G401.6 (cell line): ENCODE measurements at regions not wholly inside any gene's neighbourhood (a gene's known extent, or its start where the extent isn't known, plus 50 kb on each side); places are given as distances from the start of the nearest gene placed in this dataset.

Source experiments
- FAIRE-seq: peaks from 2 replicates; lab custom pipeline; 2012; peaks lifted over from hg19 to GRCh38; lab: Jason Lieb, UNC

DNA sequence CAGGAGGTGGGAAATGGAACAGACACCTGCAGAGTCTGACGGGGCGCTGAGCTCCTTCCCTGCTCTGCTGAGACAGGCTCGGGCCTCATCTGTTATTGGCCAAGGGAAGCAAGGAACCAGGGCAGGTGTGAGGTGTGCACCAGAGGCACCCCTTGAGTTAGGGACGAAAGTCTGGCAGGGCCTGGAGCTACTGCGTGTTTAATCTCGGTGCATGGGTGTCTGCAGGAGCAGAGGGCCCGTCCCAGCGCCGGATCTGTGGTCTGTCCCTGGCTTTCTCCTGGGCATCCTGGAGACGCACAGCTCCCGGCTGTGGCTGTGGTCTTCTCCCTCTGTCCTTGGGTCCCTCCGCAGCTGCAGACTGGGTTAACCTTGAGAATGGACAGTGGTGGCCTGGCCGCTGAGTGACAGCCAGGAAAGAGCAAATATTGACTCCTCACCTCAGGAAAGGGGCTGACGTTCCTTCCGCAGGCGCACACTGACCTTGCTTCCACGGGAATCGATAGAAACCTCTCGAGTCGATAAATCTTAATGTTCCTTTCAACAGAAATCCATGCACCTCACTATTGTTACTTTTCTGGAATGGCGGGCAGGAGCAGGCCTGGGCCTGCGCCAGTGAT is 975.6 kb downstream of the BRD1 start:
- FAIRE-seq, result no peak

DNA sequence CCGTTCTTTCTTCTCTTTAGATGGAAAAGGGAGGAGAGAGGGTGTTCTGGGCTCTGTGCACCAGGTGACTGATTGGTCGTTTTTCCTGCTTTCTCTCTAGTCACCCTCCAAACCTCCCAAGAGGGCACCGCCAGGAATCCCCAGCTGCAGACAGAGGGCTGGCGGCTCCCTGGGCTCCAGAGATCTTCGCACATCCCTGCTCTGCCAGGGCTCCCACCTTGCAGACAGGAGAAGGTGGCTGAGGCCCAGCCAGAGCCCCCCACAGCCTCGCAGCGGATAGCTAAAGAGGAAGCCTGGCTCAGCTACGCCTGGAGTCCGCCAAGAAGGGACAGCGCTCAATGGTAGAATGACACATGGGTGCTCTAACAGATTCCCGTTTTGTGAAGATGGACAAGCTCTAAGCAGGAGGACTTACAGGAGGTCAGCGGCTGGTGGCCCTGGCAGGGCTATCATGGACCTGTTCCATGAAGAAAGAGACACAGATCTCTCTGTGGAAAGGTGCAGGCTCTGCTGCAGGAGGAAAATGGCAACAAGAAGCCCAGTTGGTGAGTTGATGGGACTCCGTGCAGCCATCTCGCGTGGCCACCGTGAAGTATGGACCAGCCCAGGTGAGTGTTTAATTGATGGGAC is 976.9 kb downstream of the BRD1 start:
- FAIRE-seq, result no peak

DNA sequence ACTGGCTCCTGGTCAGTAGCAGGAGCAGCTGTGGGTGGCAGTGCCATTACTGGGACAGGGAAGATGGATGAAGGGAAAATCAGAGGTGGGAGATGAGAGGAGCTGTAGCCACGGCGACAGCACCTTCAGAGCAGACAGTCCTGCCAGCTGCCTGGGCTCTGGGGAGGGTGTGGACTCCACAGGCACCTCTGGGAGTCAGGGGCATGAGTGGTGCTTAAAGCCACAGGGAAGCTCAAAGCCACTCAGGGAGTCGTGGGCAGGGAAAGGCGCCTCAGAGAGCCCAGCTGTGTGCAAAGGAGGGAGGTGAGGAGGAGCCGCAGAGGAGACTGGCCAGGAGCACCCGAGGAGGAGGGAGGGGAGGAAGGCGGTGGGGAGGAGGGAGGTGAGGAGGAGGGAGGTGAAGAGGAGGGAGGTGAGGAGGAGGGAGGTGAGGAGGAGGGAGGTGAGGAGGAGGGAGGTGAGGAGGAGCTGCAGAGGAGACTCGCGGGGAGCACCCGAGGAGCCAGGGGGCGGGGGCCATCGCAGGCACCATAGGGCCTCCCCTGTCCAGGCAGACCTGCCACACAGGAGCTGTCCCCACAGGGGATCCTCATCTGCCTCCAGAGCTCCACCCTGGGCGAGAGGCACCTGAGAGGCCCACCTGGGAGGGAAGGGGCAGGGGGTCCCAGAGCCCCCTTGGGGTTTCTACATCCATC is 977.6 kb downstream of the BRD1 start:
- FAIRE-seq, result no peak

DNA sequence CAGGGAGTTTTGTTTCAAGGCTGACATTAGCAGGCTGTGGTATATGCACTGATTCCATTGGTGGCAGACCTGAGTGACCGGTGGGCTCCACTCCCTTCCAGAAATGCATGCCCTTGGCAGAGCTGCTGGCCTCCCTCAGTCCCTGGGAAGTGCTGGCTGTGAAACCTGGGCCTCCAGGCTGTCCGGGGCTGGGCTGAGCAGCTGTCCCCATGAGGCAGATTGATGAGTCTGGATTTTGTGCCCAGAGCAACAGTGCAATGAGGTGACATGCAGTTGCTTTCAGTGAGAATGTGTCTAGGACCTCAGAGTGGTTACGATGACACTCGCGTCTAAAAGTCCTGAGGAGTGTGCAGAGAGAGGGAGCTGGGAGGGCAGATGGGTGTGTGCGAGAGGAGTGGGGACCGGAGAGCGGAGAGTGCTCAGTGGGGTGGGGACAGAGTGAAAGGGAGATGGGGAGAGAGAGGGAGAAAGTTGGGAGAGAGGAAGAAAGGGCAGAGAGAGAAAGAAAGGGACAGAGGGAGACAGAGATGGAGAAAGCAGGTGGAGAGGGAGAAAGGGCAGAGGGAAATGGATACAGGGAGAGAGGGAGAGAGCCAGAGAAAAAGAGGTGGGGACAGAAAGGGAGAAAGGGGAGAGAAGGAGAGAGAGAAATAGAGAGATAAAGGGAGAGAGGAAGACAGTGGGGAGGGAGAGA is 978.3 kb downstream of the BRD1 start:
- FAIRE-seq, result no peak

DNA sequence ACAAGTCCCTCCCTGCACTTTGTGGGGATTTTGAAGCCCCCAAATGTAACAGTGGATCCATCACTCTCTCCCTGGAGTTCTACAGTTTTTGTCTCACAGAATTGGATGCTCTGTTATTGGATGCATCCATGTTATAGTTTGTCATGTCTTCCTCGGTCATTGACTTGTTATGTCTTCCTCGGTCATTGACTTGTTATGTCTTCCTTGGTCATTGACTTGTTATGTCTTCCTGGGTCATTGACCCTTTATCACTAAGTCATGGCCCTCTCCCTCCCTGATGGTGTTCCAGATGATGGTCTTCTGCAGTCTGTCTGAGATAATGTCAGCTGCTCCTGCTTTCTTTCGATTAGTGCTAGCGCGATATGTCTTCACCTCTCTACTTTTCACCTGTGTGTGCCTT is 981.5 kb downstream of the BRD1 start:
- no peak for FAIRE-seq

DNA sequence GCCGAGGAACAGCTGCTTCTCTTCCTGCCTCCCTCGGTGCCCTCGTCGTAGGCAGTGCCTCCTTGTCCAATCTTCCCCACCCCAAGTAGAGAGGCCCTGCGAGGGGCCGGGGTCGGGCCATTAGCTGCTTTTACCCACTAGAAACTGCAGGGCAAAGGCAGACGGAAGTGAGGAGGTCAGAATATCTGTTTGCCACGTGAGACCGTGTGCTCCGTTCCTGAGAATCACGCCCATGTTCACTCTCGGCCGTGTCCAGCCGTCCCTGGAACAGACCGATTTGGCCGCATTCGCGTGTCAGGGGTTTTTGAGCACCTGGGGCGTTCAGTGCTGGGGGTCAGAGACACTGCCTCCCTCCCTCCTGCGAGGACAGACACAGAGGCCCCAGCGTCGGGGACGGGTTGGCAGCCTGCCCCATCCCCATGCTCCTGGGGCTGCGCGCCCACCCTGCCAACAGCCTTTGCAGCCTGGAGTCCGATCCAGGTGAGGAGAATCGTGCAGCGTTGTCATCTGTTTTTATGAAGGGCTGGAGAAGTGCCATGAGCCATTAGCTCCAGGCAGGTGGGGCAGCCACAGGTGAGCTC is 982.2 kb downstream of the BRD1 start:
- no peak for FAIRE-seq

DNA sequence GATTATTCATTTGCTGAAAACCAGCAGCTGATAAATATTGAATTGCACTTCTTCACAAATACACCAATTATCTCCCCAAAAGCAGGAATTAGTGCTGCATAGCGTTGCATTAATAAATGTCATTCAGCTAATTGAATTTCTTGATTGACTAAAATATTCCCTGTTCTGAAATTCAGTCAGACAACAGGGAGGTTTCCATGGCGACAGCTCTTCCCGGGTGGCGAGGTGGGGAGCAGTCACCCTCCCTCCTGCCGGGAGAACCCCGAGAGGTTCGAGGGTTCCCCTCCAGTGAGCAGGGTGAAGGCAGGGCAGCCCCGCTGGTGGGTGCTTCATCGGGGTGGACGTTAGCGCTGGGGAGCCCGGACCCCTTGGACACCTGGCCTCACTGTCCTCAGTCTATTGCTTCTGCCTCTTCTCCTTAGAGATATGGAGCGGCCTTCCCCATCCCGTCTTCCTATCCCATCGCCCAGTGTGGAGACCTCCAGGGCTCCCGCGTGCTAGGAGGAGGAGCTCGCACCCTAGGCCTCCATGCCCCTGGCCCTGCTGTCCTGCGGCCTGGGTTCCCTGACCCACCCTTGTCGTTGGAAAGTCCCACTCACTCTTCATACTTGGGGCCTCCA is 983.5 kb downstream of the BRD1 start:
- FAIRE-seq, result no peak

DNA sequence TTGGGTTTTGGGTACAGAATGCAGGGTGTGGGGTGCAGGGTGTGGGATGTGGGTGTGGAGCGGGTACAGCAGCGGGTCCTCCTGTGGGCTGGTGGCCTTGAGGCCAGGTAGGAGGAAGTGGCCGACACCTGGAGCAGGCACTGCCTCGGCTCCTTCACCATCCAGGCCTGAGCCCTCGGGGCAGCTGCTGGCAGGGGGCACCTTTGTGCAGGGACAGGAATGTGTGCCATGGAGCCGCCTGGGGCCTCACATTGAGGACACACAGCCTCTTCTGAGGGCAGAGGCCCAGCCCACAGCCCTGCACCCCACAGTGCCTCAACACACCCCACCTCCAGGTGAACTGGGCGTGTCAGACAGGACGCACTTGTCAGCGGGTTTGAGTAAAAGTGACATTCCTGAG is 984.0 kb downstream of the BRD1 start:
- FAIRE-seq, result no peak

DNA sequence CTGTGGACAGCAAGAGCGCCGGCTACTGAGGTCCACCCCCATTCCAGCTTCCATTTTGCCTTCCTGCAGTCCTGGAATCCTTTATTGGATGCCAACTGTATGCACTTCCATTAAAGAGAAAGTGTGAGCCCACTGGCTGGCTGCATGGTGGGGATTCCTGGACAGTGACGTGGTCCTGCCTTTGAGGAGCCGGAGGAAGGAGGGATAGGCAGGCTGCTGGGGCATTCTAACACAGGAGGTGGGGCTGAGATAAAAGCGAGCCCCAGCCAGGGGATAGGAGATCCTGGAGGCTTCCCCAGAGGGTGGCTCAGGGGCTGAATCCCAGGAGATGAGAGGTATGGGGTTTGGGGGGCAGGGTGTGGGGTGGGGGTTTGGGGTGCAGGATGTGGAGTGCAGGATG is 984.7 kb downstream of the BRD1 start:
- no peak for FAIRE-seq

DNA sequence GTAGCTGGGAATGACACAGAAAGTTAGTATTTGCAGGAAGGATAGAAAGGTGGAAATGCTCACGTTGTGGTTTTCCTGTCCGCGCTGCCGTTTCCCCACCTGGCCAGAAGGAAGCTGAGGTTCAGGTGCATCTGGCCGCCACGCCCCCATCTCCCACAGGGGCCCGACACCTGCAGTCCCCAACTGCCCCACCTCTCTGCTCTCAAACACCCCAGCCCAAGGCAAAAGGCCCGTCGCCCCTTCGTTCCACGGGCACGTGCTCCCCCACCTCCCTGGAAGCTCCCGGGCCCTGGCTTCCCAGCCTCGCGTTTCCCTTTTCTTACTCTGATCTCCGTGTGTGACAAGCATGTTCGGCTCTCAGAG is 985.1 kb downstream of the BRD1 start:
- FAIRE-seq, result no peak

DNA sequence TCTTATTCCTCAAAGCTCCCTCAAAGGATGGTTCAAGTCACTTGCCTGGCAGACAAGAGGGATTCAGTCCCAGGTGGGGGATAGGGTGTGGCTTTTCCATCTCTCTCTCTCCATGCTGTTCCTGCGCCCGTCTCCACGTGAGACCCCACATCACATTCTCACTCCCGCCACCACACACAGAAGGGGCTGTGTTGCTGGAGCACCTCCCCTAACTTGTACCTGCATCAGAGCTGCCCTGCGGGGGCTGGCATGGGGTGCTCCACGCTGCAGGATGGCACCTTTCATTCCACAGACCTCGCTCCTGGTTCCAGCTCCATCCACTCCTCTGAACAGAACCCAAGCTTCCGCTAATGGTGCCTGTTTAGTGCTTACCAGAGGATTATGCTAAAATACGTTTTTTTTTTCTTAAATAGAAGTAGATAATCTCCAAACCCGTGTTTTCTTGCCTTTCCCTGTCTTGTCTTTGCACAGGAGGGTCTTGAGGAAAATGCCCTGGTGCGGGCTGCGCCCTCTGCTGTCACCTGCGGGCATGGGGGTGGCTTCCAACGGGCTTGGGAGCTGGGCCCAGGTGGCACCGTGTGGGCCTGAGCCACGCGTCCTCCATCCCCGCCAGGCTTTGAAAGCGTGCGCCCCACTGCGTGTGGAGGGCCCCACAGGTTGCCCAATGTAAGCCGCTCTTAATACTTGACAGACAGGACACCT is 985.6 kb downstream of the BRD1 start:
- FAIRE-seq, result no peak

DNA sequence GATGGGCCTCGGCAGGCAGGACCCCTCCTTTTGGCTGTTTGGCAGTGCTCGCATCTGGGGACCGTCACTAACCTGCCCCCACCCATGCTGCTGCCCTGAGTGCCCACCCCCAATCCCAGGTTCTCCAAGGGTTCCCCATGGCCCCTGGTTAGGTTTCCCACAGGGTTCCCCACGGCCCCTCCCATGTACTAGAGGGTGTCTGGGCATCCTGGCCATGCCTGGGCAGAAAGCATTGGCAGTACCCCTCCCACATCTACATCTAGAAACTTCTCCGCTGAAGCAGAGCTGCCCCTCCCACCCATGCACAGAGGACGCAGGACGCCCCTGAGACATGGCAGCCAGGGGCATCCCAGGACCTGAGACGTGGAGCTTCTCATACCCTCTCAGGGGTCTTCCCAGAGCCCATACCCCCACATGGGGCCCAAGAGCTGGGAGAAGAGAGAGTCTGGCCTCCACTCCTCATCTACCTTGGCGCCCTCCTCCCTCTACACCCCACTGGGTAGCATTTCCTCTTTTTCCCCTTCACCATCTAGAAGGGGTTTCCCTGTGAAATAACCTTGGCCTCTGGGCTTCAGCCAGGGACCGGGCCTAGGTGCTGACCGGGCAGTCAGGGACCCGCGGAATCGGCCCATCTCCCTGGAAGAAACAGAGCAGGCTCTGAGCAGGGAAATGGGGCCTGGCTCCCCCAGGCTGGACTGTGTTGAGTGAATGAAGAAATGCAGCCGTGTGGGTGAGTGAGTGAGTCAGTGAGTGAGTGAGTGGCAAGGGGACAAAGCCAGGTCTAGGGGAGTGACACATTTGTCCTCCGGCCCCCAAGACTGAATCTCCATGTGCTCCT is 987.3 kb downstream of the BRD1 start:
- no peak for FAIRE-seq

DNA sequence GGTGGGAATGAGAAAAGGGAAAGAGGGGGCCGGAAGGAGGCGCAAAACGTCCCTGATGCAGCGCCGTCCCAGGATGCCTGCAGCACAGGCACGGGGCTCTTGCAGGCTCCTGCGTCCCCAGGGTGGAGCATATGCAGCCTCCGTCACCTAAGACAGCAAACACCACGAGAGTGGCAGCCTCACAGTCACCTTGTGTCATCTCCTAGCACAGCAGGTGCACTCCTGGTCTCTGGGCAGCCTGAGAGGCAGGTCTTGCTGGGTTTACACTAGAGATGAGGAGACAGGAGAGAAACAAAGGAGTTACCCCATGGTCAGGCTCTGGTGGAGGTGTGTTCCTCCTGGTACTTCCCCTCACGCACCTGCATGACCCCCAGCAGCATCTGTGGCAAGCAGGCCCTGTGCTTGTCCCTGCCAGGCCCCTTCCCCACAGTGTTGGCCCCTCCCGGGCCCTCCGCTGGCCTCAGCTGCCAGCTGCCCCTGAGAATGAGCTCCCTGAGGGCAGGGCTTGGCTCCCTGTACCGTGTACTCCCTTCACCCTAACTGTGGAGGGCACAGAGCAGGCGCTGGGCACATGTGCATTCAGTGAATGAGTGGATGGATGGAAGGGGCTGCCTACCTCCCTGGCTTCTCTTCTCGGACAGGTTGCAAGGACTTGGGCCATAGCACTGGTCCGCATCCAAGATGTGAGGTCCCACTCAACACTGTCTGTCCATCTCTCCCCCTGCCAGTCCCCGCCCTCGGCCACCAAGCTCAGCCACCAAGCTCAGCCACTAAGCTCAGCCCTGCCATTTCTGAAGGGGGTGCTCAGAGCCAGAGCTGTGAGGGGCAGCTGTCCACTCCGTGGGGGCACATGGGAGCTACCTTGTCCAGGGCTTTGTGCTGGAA is 988.6 kb downstream of the BRD1 start:
- no peak for FAIRE-seq

DNA sequence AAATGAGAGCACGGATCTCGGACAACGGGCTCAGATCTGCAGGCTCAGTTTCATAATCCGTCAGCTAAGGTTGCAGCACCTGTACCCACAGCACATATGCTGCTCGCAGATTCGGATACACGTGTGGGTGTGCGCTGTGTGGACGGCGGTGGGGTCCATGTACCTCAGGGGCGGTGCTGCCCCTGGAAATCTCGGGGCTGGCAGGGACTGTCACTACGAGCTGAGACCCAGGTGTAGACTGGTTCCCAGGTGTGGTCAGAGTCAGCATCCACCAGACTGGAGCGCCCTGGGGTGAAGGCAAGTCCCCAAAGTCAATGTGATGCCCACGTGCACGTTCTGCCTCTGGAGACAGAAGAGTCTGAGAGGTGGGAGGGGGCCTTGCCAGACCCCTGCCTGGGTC is 989.3 kb downstream of the BRD1 start:
- no peak for FAIRE-seq

DNA sequence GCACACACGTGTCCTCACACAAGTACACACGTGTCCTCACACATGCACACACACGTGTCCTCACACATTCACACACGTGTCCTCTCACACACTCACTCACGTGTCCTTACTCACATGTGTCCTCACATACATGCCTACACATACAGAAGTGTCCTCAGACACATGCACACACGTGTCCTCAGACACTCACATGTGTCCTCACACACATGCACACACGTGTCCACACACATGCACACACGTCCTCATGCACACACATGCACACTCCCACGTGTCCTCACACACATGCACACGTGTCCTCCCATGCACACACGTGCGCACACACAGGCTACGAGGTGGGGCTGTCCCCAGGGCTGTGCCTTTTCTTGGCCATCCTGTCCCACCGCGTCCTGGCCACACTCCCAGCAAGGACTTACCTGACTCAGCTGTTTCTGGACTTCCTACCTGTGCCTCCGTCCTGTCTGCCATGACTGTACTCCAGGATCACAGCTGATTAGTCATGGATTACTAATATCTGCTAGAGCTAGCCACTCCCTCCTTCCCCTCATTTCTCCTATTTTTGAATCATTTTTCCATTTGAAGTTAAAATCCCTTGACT is 990.2 kb downstream of the BRD1 start:
- FAIRE-seq, result no peak

DNA sequence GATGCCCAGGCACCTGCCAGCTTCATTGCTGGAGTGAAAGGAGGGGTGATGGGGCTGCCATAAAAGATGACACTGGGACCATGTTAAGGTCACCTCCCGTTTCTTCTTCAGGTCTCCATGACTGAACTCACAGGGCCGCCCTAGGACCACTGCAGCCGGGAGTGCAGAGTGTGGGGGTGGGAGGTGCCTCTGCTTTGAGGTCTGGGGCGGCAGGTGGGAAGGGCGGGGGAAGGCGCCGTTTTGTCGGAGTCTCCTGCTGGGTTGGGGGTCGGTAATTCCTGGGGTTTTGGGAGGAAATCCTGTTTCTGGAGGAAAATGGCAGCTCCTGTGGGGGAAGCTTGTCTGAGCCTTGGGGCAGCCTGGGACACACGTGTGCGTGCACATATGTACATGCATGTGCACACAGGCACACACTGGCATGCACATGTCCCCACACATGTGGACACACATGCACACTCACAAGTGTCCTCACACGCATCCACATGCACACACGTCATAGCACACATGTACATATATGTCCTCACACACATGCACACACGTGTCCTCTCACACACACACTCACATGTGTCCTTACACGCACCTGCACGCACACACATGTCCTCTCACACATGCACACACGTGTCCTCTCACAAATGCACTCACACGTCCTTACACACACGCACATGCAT is 990.9 kb downstream of the BRD1 start:
- FAIRE-seq, result no peak

DNA sequence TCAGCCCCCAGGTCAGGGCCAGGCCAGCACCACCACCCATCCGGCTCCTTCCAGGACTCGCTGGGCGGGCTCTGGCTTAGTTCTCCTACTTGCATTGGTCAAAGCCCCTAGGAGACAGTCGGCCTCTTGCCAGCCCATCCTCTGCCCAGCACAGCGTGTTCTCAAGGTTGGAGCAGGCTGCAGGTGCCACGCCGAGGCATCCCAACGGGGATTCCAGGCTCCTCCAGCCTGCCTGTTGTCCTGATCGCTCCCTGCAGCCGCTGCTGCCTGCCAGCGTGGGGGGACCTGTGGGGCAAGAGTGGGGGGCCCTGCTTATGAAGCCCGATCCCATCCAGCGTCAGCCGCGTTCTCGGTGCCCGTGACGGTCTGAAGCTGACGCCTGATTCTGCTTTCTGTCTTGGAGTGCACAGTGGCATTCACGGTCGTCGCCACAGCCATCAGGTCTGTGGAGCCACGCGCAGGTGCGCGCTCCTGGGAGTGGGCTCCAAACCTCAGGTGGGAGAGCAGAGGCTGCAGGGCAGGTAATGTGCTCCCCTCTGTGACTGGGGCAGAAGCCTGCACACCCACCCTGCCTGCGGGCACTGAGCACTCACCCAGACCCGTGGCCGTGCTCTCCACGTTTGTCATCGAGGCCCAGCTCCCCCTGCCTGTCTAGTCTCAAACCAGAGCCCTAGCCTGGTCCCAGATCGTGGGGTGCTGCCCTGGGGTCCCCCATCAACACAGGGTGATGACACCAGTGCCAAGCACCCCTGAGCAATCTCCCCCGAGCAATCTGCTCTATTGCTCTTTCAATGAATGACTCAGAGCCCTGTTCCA is 991.6 kb downstream of the BRD1 start:
- no peak for FAIRE-seq

DNA sequence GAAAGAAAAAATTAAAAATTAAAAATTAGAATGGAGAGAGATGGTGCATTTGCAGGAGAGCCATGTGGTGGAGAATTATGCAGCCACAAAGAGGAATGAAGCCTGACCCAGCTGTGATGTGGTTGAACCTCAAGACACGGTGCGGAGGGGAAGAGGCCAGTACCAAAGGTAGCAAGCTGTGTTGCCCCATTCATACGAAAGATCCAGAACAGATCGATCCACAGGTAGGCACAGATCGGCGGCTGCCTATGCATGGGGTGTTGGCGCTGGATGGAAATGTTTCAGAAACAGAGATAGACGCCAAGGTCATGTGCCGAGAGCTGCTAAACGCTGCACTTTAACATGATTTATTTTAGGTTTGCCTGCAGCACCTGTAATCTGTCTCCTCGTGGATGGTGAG is 992.3 kb downstream of the BRD1 start:
- no peak for FAIRE-seq
